Activated gamma-delta T cell treated with Interleukin-2 at 50 U/mL for 16 hours (primary cell): ENCODE measurements at regions not wholly inside any gene's neighbourhood (a gene's known extent, or its start where the extent isn't known, plus 50 kb on each side); places are given as distances from the start of the nearest gene placed in this dataset.
"Not testable (repeated sequence)": the region's sequence is repeated elsewhere in the genome, so short reads cannot be mapped to it uniquely, and the experiment has no call there.

Source experiments
- DNase-seq: peaks from one replicate; pipeline ENCODE4 v3.0.0-alpha.2; 2020

DNA sequence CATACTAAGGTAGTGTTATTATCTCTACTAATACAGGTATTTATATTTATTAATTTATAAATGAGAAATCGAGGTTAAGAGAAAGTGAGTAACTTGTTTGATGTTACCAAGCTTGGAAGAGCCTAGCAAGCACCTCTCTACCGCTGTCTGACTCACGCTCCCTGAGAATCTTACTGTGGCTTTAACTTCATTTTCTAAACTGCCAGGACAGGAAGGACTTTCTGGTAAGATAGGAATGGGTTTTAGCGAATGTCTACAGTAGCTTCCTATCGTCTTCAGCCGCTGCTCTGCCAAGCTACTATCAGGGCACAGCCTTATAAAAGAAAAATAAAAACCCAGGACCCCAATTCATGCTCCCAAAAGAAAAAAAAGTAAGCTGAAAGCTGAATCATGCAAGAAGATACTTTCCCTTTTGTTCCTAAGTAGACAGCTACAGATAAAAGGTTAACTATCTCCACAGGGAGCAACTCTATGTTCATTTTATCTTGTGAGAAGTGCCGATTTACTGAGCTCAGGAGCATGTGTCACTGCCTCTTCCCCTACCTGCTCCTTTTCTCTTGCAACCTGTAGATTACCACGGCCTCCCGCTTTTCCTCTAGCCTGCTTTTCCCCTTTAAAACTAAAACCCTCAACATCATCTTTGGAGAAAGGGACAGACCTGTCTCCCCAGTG, 60.2 kb downstream of the THNSL1 start:
- DNase-seq = no peak

DNA sequence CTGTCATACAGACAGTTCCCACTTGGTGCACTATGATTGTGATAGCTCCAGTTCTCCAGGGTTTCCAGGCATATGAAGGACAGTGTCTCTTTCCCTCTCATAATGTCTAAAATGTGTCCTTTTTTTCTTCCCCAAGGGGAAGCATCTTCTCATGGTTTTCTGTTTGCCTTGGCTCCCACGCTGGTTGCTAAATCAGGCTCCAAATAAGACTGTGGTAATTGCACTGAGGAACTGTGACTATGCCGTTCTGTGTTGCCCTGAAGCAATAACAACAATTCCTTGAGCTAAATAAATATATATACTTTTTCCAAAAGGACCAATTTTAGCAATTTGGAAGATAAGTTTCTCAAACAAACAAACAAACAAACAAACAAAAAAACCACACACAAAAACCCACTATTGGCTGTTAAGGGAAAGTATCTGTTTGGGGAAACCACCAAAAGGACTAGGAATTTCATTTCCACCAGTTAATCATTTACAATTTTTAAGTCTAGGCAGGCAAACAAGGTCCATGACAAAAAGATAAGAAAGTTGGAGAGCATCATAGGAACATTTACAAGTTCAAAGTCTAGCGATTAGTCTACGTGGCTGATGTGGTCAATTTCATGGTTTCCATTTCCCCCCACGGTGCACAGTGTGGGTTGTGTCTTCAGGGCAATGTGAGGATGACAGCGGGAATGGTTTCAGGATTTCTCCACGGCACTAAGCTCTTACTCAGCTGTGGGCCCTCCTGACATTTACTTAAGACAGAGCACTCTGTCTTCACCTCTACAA, 62.4 kb downstream of the THNSL1 start:
- DNase-seq = no peak

DNA sequence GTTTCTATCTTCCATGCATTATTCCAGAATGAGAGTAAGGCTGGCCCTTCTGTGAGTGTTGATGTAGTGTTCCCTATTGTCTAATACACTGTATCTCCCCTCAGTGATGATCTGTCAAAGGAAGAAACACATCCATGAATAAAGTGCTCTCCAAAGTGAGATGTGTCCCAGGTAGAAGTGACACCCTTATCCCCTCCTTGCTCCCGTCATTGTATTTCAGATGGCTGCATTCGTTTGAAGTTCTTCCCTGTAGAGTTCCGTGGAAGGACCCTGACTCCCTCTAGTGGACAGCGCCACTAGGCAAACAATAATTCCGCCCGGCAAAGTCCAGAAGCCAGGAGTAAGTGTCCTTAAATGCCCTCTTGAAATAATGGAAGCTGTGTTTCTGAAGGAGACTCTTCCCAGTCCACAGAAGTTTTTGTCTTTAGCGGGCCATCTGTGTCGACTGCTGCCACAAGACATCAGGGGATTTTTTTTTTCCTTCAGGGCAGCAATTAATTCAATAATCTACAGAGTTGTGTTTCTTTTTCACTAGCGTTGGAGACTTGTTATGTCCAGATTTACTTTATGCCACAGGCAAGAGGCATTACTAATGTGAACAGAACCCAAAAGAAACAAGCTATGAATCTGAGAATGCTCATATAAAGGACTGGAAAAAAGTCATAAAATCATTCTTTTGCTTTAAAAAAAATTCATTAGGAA, 64.6 kb downstream of the THNSL1 start:
- peak; percentile 48 for DNase-seq

GRCh38 chr10:25082276-25083204, 66.1 kb downstream of the THNSL1 start:
- DNase-seq = no peak

DNA sequence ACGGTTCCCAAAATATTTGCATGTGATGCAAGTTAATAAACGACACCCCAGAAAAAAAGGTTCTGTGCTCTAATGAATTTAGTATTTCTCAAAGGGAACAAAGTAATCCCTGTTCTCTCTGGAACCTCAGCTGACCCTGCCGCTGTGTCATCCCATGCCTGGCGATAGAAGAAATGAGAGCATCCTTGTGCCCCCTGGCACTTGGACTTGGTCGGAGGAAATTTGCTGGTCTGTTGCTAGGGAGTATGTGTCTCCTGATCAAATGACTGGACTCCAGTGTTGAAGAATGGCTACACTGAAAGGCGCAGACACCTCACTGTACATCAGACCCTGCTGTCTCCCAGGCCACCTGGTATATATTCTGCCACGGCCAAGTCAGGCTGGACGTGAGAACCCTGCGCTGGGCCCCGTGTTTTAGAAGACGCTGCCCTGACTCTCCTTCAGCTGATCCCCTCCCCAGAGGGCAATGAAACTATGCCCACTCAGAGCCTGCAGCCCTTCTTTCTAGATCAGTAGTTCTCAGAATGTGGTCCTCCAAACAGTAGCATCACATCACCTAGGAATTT, 67.2 kb downstream of the THNSL1 start:
- DNase-seq = no peak

DNA sequence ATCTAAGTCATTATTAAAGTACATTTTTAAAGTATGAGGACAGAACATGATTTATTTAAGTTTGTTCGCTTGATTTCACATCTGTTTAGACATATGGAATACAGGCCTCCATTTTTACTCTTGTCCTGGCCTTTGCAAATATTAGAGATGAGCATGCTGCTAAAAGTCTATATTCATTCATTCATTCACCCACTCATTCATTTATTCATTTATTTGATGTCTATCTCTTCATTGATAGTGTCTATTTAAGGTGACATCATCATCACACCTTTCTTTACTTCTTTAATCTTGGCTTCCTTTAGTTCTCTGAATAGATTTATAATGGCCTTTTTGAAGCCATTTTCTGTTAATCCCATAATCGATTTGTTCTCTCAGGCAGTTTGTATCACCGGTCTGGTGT, 68.0 kb downstream of the THNSL1 start:
- DNase-seq = no peak

GRCh38 chr10:25094590-25094989, 78.2 kb downstream of the THNSL1 start:
- no peak for DNase-seq

GRCh38 chr10:25097669-25098411, 77.0 kb upstream of the GPR158 start:
- DNase-seq = no peak

- DNase-seq = no peak
Measured at GRCh38 chr10:25100141-25100540, 74.7 kb upstream of the GPR158 start.

DNA sequence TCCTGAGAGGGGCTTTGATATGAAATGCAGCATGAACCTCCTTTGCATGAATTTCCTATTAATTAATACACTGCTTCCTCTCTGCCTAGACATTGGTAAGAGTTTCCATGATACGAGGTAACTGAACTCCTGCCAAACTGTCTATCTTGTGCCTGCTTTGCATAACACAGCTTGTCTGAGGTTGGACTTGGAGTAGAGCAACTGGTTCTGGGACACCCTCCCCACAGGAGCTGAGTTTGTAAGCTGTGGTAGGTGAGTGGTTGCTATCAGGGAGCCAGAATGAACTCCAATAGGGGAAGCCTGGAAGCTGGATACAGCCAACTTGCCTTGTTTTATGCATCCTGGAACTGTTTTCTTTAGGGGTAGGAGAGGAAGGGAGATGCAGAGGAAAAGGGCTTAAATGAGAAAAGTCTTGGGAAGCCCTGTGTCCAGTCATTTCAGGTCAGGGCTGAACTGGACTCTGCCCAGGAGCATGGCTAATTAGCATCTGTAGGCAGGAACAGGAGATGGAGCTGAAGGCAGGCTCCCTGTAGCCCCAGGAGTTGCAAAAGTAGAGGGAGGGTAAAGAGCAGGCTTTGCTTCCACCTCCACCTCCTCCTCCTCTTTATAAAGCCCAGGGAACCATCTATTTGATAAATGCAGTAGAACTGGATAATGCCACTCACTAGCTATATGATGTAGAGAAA, 73.2 kb upstream of the GPR158 start:
- DNase-seq = no peak

- DNase-seq = no peak
Measured at GRCh38 chr10:25102147-25102822, 72.5 kb upstream of the GPR158 start.

DNA sequence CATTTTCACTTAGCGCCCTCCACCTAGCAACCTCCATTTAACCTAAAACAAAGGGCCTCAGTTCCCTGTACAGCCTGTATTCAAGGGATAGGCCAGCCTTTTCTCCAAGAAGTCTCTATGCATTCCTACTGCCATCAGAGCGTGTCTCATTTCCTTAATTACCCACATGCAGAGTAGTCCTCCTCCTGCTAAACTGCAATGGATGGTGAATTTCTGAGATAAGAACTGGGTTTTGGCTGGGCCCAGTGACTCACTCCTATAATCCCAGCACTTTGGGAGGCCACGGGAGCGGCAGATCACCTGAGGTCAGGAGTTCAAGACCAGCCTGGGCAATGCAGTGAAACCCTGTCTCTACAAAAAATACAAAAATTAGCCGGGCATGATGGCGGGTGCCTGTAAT, 71.1 kb upstream of the GPR158 start:
- DNase-seq = no peak

DNA sequence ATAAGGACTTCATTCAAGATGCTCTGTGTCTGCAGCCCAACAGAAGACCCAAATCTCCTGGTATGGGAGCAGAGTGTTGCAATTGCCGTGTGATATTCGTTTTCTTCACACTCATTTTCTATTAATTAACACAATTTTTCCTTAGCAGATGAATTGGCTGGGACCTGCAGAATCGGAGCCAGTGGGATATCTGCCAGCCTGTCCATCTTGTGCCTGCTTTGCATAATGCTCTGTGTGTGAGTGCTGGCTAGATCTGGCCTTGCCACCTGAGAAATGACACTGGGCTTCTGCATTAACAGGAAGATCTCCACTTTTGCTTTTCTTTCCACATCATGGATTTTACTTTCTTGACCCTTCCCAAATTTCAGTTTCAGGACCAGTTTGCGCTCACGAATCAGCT, 70.4 kb upstream of the GPR158 start:
- no peak for DNase-seq

GRCh38 chr10:25105262-25105661, 69.5 kb upstream of the GPR158 start:
- no peak for DNase-seq

GRCh38 chr10:25105743-25106260, 69.0 kb upstream of the GPR158 start:
- DNase-seq = no peak

GRCh38 chr10:25107756-25108155, 67.0 kb upstream of the GPR158 start:
- DNase-seq = no peak

DNA sequence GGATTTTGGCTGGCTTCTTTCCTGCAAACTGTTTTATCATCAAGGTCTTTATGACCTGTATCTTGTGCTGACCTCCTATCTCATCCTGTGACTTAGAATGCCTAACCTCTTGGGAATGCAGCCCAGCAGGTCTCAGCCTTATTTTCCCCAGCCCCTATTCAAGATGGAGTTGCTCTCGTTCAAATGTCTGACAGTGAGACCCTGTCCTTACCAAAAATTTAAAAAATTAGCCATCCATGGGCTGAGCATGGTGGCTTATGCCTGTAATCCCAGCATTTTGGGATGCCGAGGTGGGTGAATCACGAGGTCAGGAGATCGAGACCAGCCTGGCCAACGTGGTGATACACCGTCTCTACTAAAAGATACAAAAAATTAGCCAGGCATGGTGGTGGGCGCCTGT, 64.9 kb upstream of the GPR158 start:
- not testable (repeated sequence) for DNase-seq

DNA sequence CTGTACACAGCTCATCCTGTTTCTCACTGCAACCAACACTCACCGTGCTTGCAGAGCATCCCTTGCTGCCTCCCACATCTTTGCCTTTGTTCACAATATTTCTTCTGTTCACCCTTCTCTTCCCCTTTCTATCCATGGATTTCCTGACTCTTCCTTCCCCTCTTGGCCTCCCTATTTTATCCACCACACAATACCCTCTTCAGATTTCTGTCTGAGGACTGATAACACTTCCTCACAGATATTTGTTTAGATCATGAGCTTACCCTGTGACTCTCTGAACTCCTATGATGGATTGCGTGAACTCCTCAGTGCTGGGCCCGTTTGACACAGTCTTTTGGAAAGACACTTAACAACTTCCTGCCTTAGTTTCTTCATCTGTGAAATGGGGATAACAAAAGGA, 62.8 kb upstream of the GPR158 start:
- DNase-seq = no peak

- DNase-seq = peak; percentile 5
Measured at GRCh38 chr10:25113191-25114035, 61.4 kb upstream of the GPR158 start.
